Adrenal gland (tissue), 9 donors: ENCODE measurements at regions not wholly inside any gene's neighbourhood (a gene's known extent, or its start where the extent isn't known, plus 50 kb on each side); places are given as distances from the start of the nearest gene placed in this dataset.

ENCODE experiments used
- DNase-seq, 7 donors: peaks; one replicate each; pipeline ENCODE4 v3.0.0-alpha.2; 2019 to 2020
- H3K27ac ChIP-seq, 5 donors: fragments of 200-600 bp; sonication (generic) in 4 of 5; 1 replicate in 3 of 5; 2 replicates in 2 of 5; pipeline versions ENCODE4 v1.5.1 to v1.8.0; 2016 to 2020; ENCODE audit warnings: mild to moderate bottlenecking in 1 of 5
- H3K27me3 ChIP-seq: fragments of 200-600 bp; 2 replicates; pipeline ENCODE4 v1.8.0; 2021
- H3K36me3 ChIP-seq, 2 donors: fragments of 200-600 bp; replicated peaks in 1 of 2; 1 replicate in 1 of 2; 2 replicates in 1 of 2; pipeline versions ENCODE4 v1.5.1 to v1.8.0; 2018 to 2022
- H3K4me1 ChIP-seq, 2 donors: fragments of 200-600 bp; replicated peaks in 1 of 2; 1 replicate in 1 of 2; 2 replicates in 1 of 2; pipeline versions ENCODE4 v1.5.1 to v1.8.0; 2018 to 2021
- H3K4me3 ChIP-seq, 4 donors: fragments of 200-600 bp; sonication (generic) in 3 of 4; one replicate each; pipeline ENCODE4 v1.5.1; 2016 to 2018
- H3K9me3 ChIP-seq, 3 donors: fragments of 200-600 bp; sonication (generic) in 1 of 3; replicated peaks in 1 of 3; 1 replicate in 2 of 3; 2 replicates in 1 of 3; pipeline versions ENCODE4 v1.5.1 to v1.8.0; 2016 to 2021
- POLR2A ChIP-seq, 2 donors: fragments of 450-650 bp; IDR thresholded peaks; one replicate each; pipeline ENCODE4 v1.6.1; 2017; ENCODE audit warnings: antibody characterized with exemption in 2 of 2, mild to moderate bottlenecking in 2 of 2, moderate library complexity in 1 of 2
- WGBS, 4 donors: extraction: QIAGEN DNeasy Blood & Tissue Kit in 2 of 4; methylation state at CpG; one replicate each; pipeline versions ENCODE4 v1.1.5 to v1.1.7; 2013 to 2017; 5-methylcytosine and 5-hydroxymethylcytosine counted together
- intact Hi-C, 2 donors: fragments of 100-400 bp; cut with DNase I; formaldehyde crosslinking; loops; one replicate each; pipeline versions ENCODE4 v1.14.1 to v1.15.0; 2022 to 2023
- TF ChIP-seq, protein P1 (sequence below), 6 experiments: fragments of 450-650 bp in 4 of 6; fragments of 200-600 bp in 2 of 6; sonication (generic) in 1 of 6; IDR thresholded peaks; 1 replicate in 5 of 6; 2 replicates in 1 of 6; pipeline versions ENCODE4 v1.5.1 to v1.8.0; 2016 to 2021; ENCODE audit warnings: antibody characterized with exemption in 6 of 6, mild to moderate bottlenecking in 2 of 6, moderate library complexity in 1 of 6
- donor health status: healthy with polysubstance abuse.
- donor health status: Bipolar disorder and iron deficiency.
- donor health status: DM: yes; HTN: yes; CAD: no.
- donor health status: DM: no; HTN: no; CAD: no.
- donor health status: DM: no; HTN: no; CAD: no.

DNA sequence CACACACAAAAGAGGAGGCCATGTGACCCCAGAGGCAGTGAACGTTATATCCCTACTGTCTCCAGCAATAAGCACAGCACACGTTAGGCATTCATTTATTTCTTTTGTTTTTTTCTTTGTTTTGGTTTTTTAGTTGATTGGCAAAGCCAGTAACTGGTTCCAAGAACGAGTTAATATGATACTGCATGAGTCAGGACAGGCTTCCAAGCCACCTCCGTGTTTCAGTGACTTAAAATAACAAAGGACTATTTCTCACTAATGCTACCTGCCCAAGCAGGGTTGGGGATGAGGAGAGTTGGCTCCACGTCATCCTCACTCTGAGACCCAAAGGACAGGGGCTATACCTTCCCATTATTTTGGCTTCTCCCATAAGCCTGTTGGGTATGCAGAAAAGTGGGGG is 130.5 kb downstream of the ST8SIA2 start:
- H3K27ac ChIP-seq: no peak overlapping the region
- H3K4me1 ChIP-seq: no peaks in the 10 kb centered on the region
- intact Hi-C loops: loop anchor here in 1 of 2 donors (10.0 kb wide), 1 partner anchor 191 kb away; no protein-coding TSS in a partner anchor
- TF ChIP-seq POLR2A (IDR thresholded peaks at IDR 0.05): no peak
- TF ChIP-seq, protein P1, sequence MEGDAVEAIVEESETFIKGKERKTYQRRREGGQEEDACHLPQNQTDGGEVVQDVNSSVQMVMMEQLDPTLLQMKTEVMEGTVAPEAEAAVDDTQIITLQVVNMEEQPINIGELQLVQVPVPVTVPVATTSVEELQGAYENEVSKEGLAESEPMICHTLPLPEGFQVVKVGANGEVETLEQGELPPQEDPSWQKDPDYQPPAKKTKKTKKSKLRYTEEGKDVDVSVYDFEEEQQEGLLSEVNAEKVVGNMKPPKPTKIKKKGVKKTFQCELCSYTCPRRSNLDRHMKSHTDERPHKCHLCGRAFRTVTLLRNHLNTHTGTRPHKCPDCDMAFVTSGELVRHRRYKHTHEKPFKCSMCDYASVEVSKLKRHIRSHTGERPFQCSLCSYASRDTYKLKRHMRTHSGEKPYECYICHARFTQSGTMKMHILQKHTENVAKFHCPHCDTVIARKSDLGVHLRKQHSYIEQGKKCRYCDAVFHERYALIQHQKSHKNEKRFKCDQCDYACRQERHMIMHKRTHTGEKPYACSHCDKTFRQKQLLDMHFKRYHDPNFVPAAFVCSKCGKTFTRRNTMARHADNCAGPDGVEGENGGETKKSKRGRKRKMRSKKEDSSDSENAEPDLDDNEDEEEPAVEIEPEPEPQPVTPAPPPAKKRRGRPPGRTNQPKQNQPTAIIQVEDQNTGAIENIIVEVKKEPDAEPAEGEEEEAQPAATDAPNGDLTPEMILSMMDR (IDR thresholded peaks at IDR 0.05): no peak
- H3K4me3 ChIP-seq: no peak overlapping the region
- 58 to 74% (median 69%) methylated on average over 5 of the region's 5 CpGs for WGBS, 4 donors
- H3K36me3 ChIP-seq: no peaks in the 10 kb centered on the region
- no peak for DNase-seq
- H3K27me3 ChIP-seq: no peaks in the 10 kb centered on the region
- no peaks in the 10 kb centered on the region for H3K9me3 ChIP-seq

DNA sequence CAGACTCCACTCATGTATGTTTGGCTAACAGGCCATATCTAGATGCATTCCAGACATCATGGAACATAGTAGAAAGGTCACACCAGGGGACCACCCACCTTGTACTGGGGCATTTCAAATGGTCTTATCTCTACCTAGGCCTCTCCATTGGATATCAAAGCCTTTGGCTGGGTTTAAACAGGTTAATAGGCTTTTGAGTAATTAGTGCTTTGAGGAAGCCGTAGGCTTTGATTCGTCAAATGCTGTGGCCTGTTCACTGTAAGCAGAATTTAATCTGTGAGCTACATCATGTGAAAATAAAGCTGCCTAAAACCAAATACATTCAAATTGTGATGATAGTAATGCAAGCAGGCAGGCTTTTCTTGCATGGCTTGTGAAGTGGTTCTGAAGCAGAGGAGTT is 129.5 kb downstream of the ST8SIA2 start:
- intact Hi-C loops: loop anchor here in 1 of 2 donors (10.0 kb wide), 1 partner anchor 192 kb away; no protein-coding TSS in a partner anchor
- no peak overlapping the region for H3K4me3 ChIP-seq
- no peak overlapping the region for H3K27ac ChIP-seq
- H3K4me1 ChIP-seq: no peaks in the 10 kb centered on the region
- H3K27me3 ChIP-seq: no peaks in the 10 kb centered on the region
- DNase-seq: no peak
- no peaks in the 10 kb centered on the region for H3K9me3 ChIP-seq
- WGBS, 4 donors: 79 to 93% (median 87%) methylated on average over 2 of the region's 2 CpGs
- no peak for TF ChIP-seq POLR2A (IDR thresholded peaks at IDR 0.05)
- TF ChIP-seq, protein P1 (IDR thresholded peaks at IDR 0.05): no peak
- H3K36me3 ChIP-seq: no peaks in the 10 kb centered on the region

DNA sequence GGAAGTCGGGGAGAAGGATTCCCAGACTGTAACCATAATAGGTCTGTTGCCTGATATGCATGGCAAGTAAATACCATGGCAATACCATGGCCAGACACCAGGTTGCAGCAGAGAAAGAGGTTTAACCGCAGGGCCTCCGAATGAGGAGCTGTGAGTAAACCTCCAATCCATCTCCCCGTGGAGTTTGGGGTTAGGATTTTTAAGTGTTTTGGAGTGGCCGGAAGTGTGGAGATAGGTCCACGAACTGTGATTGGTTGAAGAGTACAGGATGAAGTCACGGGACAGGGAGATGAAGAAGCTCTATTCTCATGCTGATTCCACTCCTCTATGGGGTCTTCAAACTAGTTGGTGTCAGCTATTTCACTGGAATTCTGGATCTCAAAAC is 127.9 kb downstream of the ST8SIA2 start:
- peak; percentile 71 to 94 (median 77) for DNase-seq
- Histone ChIP-seq H3K9me3 (no peaks in the 10 kb centered on the region), H3K27me3 (no peaks in the 10 kb centered on the region), H3K4me3 (no peak overlapping the region), H3K4me1 (no peaks in the 10 kb centered on the region), H3K36me3 (no peaks in the 10 kb centered on the region), H3K27ac (no peak overlapping the region)
- 3 to 11% (median 5%) methylated on average over 7 of the region's 7 CpGs for WGBS, 4 donors
- intact Hi-C loops: loop anchor here in 1 of 2 donors (10.0 kb wide), 1 partner anchor 193 kb away; no protein-coding TSS in a partner anchor
- TF ChIP-seq, protein P1 (IDR thresholded peaks at IDR 0.05): peak; percentile 65 to 90 (median 79)
- no peak for TF ChIP-seq POLR2A (IDR thresholded peaks at IDR 0.05)

DNA sequence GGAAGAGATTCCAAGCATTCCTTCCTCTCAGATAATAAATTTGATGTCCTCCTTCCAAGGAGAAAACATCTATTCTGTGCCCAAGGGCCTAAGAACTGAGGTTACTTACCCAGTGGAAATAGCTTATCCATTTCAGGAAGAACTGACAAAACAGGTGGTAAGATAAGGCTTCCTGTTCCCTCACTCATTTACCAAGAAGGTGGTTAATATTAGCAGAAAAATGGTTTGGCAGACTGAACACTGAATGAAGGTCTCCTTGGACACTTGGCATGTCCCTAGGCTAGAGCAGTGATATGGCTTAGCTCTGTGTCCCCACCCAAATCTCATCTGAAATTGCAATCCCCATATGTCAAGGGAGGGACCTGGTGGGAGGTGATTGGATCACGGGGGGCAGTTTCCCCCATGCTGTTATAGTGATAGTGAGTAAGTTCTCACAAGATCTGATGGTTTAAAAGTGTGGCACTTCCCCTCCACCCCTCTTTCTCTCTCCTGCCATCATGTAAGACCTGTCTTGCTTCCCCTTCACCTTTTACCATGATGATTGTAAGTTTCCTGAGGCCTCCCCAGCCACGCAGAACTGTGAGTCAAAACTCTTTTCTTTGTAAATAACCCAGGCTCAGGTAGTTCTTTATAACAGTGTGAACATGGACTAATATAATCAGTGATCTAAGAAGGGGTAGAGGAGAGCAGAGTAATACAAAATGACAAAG is 127.4 kb downstream of the ST8SIA2 start:
- no peaks in the 10 kb centered on the region for H3K27me3 ChIP-seq
- no peak overlapping the region for H3K27ac ChIP-seq
- DNase-seq: no peak
- H3K36me3 ChIP-seq: no peaks in the 10 kb centered on the region
- no peak overlapping the region for H3K4me3 ChIP-seq
- WGBS, 4 donors: 92 to 100% (median 95%) methylated on average over 2 of the region's 2 CpGs
- no peaks in the 10 kb centered on the region for H3K9me3 ChIP-seq
- no peaks in the 10 kb centered on the region for H3K4me1 ChIP-seq
- intact Hi-C loops: loop anchor here in 1 of 2 donors (10.0 kb wide), 1 partner anchor 194 kb away; no protein-coding TSS in a partner anchor
- no peak for TF ChIP-seq POLR2A (IDR thresholded peaks at IDR 0.05)
- TF ChIP-seq, protein P1 (IDR thresholded peaks at IDR 0.05): no peak
